ENCODE measurements at regions not wholly inside any gene's neighbourhood (a gene's known extent, or its start where the extent isn't known, plus 50 kb on each side); places are given as distances from the start of the nearest gene placed in this dataset.

GRCh38 chr5:71924325-71924724 lies 182.9 kb upstream of the MAP1B start:
- no peak for TF ChIP-seq MAX (IDR thresholded peaks at IDR 0.05)
- TF ChIP-seq ATF3 (IDR thresholded peaks at IDR 0.05) = no peak
